ENCODE measurements at regions not wholly inside any gene's neighbourhood (a gene's known extent, or its start where the extent isn't known, plus 50 kb on each side); places are given as distances from the start of the nearest gene placed in this dataset.

GRCh38 chr2:66915237-66915636 is 480.3 kb downstream of the MEIS1 start:
- H3K4me3 Mint-ChIP-seq (ENCODE audit: low read depth) = no peak overlapping the region
- TF ChIP-seq, protein P1, sequence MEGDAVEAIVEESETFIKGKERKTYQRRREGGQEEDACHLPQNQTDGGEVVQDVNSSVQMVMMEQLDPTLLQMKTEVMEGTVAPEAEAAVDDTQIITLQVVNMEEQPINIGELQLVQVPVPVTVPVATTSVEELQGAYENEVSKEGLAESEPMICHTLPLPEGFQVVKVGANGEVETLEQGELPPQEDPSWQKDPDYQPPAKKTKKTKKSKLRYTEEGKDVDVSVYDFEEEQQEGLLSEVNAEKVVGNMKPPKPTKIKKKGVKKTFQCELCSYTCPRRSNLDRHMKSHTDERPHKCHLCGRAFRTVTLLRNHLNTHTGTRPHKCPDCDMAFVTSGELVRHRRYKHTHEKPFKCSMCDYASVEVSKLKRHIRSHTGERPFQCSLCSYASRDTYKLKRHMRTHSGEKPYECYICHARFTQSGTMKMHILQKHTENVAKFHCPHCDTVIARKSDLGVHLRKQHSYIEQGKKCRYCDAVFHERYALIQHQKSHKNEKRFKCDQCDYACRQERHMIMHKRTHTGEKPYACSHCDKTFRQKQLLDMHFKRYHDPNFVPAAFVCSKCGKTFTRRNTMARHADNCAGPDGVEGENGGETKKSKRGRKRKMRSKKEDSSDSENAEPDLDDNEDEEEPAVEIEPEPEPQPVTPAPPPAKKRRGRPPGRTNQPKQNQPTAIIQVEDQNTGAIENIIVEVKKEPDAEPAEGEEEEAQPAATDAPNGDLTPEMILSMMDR (IDR thresholded peaks at IDR 0.05; ENCODE audit: unreplicated experiment) = no peak
- H3K36me3 Mint-ChIP-seq (ENCODE audit: insufficient read depth) = peaks cover 5% of the 10 kb centered on the region
- peaks cover 4% of the 10 kb centered on the region for H3K4me1 Mint-ChIP-seq (ENCODE audit: low read depth)
- H3K9me3 Mint-ChIP-seq (ENCODE audit: low read depth) = peaks cover 11% of the 10 kb centered on the region
- no peak overlapping the region for H3K27ac Mint-ChIP-seq
- no peak for DNase-seq (ENCODE audit: low spot score, unreplicated experiment)
- no peaks in the 10 kb centered on the region for H3K27me3 Mint-ChIP-seq

- Mint-ChIP-seq H3K27me3 (no peaks in the 10 kb centered on the region), H3K4me1 (ENCODE audit: low read depth) (peaks cover 4% of the 10 kb centered on the region), H3K36me3 (ENCODE audit: insufficient read depth) (peaks cover 1% of the 10 kb centered on the region), H3K27ac (no peak overlapping the region), H3K4me3 (ENCODE audit: low read depth) (no peak overlapping the region), H3K9me3 (ENCODE audit: low read depth) (peaks cover 4% of the 10 kb centered on the region)
- DNase-seq (ENCODE audit: low spot score, unreplicated experiment) = no peak
- TF ChIP-seq, protein P1 (IDR thresholded peaks at IDR 0.05; ENCODE audit: unreplicated experiment) = no peak
Measured at GRCh38 chr2:66919286-66919685, 477.8 kb upstream of the ETAA1 start.

- Mint-ChIP-seq H3K27ac (no peak overlapping the region), H3K4me3 (ENCODE audit: low read depth) (no peak overlapping the region), H3K27me3 (no peaks in the 10 kb centered on the region), H3K36me3 (ENCODE audit: insufficient read depth) (peaks cover 1% of the 10 kb centered on the region), H3K4me1 (ENCODE audit: low read depth) (peaks cover 4% of the 10 kb centered on the region), H3K9me3 (ENCODE audit: low read depth) (peaks cover 4% of the 10 kb centered on the region)
- no peak for DNase-seq (ENCODE audit: low spot score, unreplicated experiment)
- TF ChIP-seq, protein P1 (IDR thresholded peaks at IDR 0.05; ENCODE audit: unreplicated experiment) = no peak
Measured at GRCh38 chr2:66920415-66920814, 476.7 kb upstream of the ETAA1 start.

GRCh38 chr2:66925128-66925527 is 472.0 kb upstream of the ETAA1 start:
- no peak for DNase-seq (ENCODE audit: low spot score, unreplicated experiment)
- Mint-ChIP-seq H3K27ac (no peak overlapping the region), H3K4me1 (ENCODE audit: low read depth) (peaks cover 11% of the 10 kb centered on the region), H3K27me3 (no peaks in the 10 kb centered on the region), H3K9me3 (ENCODE audit: low read depth) (no peaks in the 10 kb centered on the region), H3K4me3 (ENCODE audit: low read depth) (no peak overlapping the region), H3K36me3 (ENCODE audit: insufficient read depth) (no peaks in the 10 kb centered on the region)
- TF ChIP-seq, protein P1 (IDR thresholded peaks at IDR 0.05; ENCODE audit: unreplicated experiment) = no peak

DNA sequence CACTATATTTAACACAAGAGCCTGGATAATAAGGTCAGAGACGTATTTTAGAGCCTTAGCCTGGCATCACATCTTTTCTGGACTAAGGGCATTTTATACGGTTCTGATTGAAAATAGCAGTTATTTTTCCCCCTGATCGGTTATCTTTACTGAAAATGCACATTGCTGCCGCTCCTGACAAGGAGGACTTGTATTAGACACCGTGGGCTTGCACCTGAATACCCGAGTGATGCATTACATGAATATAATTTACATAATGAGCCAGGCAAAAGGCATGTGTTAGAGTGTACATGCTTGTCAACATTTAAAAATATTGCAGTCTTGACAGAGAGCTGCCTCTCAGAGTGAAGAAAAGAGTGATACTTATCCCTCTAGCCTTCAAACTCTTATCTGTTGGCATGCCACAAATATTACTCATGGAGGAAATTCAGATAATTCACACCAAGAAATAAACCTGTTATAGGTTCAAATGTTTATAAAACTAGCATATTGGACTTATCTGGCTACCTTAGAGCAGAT is 470.5 kb upstream of the ETAA1 start:
- Mint-ChIP-seq H3K9me3 (ENCODE audit: low read depth) (no peaks in the 10 kb centered on the region), H3K27me3 (no peaks in the 10 kb centered on the region), H3K4me1 (ENCODE audit: low read depth) (peaks cover 19% of the 10 kb centered on the region), H3K36me3 (ENCODE audit: insufficient read depth) (no peaks in the 10 kb centered on the region), H3K27ac (no peak overlapping the region), H3K4me3 (ENCODE audit: low read depth) (no peak overlapping the region)
- DNase-seq (ENCODE audit: low spot score, unreplicated experiment) = no peak
- TF ChIP-seq, protein P1 (IDR thresholded peaks at IDR 0.05; ENCODE audit: unreplicated experiment) = no peak
